ENCODE measurements at regions not wholly inside any gene's neighbourhood (a gene's known extent, or its start where the extent isn't known, plus 50 kb on each side); places are given as distances from the start of the nearest gene placed in this dataset.

- TF ChIP-seq BRCA1 (IDR thresholded peaks at IDR 0.05; ENCODE audit: low read depth, low read length): no peak
- TF ChIP-seq HDAC2 (IDR thresholded peaks at IDR 0.05; ENCODE audit: borderline replicate concordance in 1 of 2, low read depth in 2 of 2, low read length in 2 of 2): no peak
- no peak for TF ChIP-seq CEBPB (IDR thresholded peaks at IDR 0.05; ENCODE audit: low read depth, low read length)
- no peak for TF ChIP-seq CBX8 (IDR thresholded peaks at IDR 0.05; ENCODE audit: borderline replicate concordance, low read depth, low read length)
- no peak for TF ChIP-seq EP300 (IDR thresholded peaks at IDR 0.05; ENCODE audit: borderline replicate concordance in 1 of 2, low read depth in 2 of 2, low read length in 2 of 2)
Observed at GRCh38 chr5:89008291-89008690, 125.3 kb upstream of the MEF2C start (continued).
